IMR-90 (cell line): ENCODE measurements at regions not wholly inside any gene's neighbourhood (a gene's known extent, or its start where the extent isn't known, plus 50 kb on each side); places are given as distances from the start of the nearest gene placed in this dataset.

Experiments
- ATAC-seq: fragments of 200-7000 bp; cut with Tn5 transposase; 2 replicates; pipeline ENCODE4 v1.9.1; 2020; ENCODE audit warnings: low read depth, mild to moderate bottlenecking, moderate library complexity
- BruUV-seq: library from RNA; stranded (reverse); fragments of 400-500 nt; replicated peaks from 2 replicates; lab custom pipeline; 2021; lab: Mats Ljungman, UMichigan
- CTCF ChIA-PET: fragments of 300-600 bp; formaldehyde crosslinking; extraction: SDS; loops from one replicate; lab custom pipeline; 2021; ENCODE audit warnings: antibody characterized with exemption; lab: Yijun Ruan, JAX
- POLR2A ChIA-PET: fragments of 300-600 bp; sonication (Branson Sonifier 250); formaldehyde crosslinking; loops from one replicate; lab custom pipeline; 2022; ENCODE audit warnings: antibody characterized with exemption; ENCODE audit not compliant: unreplicated experiment; lab: Charles Lee
- DNase-seq: peaks from one replicate; pipeline ENCODE4 v3.0.0; 2013
- H2AFZ ChIP-seq: replicated peaks from 2 replicates; pipeline ENCODE3; 2013; ENCODE audit warnings: low read length, mild to moderate bottlenecking; ENCODE audit not compliant: poor library complexity
- H2AK5ac ChIP-seq: 2 replicates; pipeline ENCODE4 v1.6.1; 2013; ENCODE audit warnings: low read depth, low read length, inconsistent platforms
- H2AK9ac ChIP-seq: replicated peaks from 2 replicates; pipeline ENCODE3; 2013; ENCODE audit warnings: mild to moderate bottlenecking, low read depth, low read length, moderate library complexity; ENCODE audit not compliant: poor library complexity
- H2BK120ac ChIP-seq: 2 replicates; pipeline ENCODE4 v1.6.1; 2013; ENCODE audit warnings: low read depth, low read length, inconsistent platforms
- H2BK15ac ChIP-seq: 3 replicates; pipeline ENCODE4 v1.6.1; 2013; ENCODE audit warnings: low read depth, low read length, inconsistent platforms
- H2BK20ac ChIP-seq: 2 replicates; pipeline ENCODE4 v1.6.1; 2013; ENCODE audit warnings: low read depth, mild to moderate bottlenecking, inconsistent platforms, low read length, moderate library complexity
- H2BK5ac ChIP-seq: 2 replicates; pipeline ENCODE4 v1.6.1; 2013; ENCODE audit warnings: mild to moderate bottlenecking, low read depth, low read length, inconsistent platforms; ENCODE audit not compliant: poor library complexity, severe bottlenecking
- H3K14ac ChIP-seq: replicated peaks from 2 replicates; pipeline ENCODE4 v1.6.1; 2013; ENCODE audit warnings: low read depth, low read length, inconsistent platforms
- H3K18ac ChIP-seq: 2 replicates; pipeline ENCODE4 v1.6.1; 2013; ENCODE audit warnings: low read depth, low read length, control low read depth
- H3K23ac ChIP-seq: 2 replicates; pipeline ENCODE4 v1.6.1; 2013; ENCODE audit warnings: low read depth, low read length, inconsistent platforms
- H3K27ac ChIP-seq: 2 replicates; pipeline ENCODE4 v1.5.1; 2013; ENCODE audit warnings: mild to moderate bottlenecking, control low read depth, low read length; ENCODE audit not compliant: insufficient read depth
- H3K27me3 ChIP-seq: 2 replicates; pipeline ENCODE4 v1.6.1; 2013; ENCODE audit warnings: low read length; ENCODE audit not compliant: control insufficient read depth, insufficient read depth
- H3K36me3 ChIP-seq: 2 replicates; pipeline ENCODE4 v1.6.1; 2013; ENCODE audit warnings: low read length, mixed read lengths; ENCODE audit not compliant: control insufficient read depth, insufficient read depth
- H3K4ac ChIP-seq: 2 replicates; pipeline ENCODE4 v1.6.1; 2013; ENCODE audit warnings: low read depth, low read length, inconsistent platforms
- H3K4me1 ChIP-seq: 2 replicates; pipeline ENCODE4 v1.6.1; 2013; ENCODE audit warnings: low read length, mixed read lengths; ENCODE audit not compliant: control insufficient read depth, insufficient read depth
- H3K4me2 ChIP-seq: 2 replicates; pipeline ENCODE4 v1.6.1; 2013; ENCODE audit warnings: low read depth, mild to moderate bottlenecking, control low read depth, low read length, moderate library complexity
- H3K4me3 ChIP-seq: 2 replicates; pipeline ENCODE4 v1.5.1; 2013; ENCODE audit warnings: low read depth, mild to moderate bottlenecking, control low read depth, low read length, moderate library complexity; ENCODE audit not compliant: insufficient read depth
- H3K56ac ChIP-seq: 2 replicates; pipeline ENCODE4 v1.6.1; 2013; ENCODE audit warnings: low read length, inconsistent platforms; ENCODE audit not compliant: insufficient read depth; ENCODE audit errors: extremely low read depth
- H3K79me1 ChIP-seq, 2 experiments: 2 replicates each; pipeline ENCODE4 v1.6.1; 2013; ENCODE audit warnings: low read length in 2 of 2, inconsistent platforms in 1 of 2, low read depth in 1 of 2
- H3K9ac ChIP-seq: 2 replicates; pipeline ENCODE4 v1.6.1; 2013; ENCODE audit warnings: low read depth, low read length, control low read depth
- H3K9me1 ChIP-seq: 2 replicates; pipeline ENCODE4 v1.6.1; 2013; ENCODE audit warnings: low read length, inconsistent platforms; ENCODE audit not compliant: insufficient read depth
- H3K9me3 ChIP-seq: 2 replicates; pipeline ENCODE4 v1.6.1; 2013; ENCODE audit warnings: low read length; ENCODE audit not compliant: control insufficient read depth, insufficient read depth
- H4K20me1 ChIP-seq: 2 replicates; pipeline ENCODE4 v1.6.1; 2013; ENCODE audit warnings: low read length, inconsistent platforms; ENCODE audit not compliant: insufficient read depth
- H4K5ac ChIP-seq: 2 replicates; pipeline ENCODE4 v1.6.1; 2013; ENCODE audit warnings: mild to moderate bottlenecking, low read depth, low read length, control low read depth
- H4K8ac ChIP-seq, 2 experiments: 2 replicates each; pipeline ENCODE4 v1.6.1; 2013; ENCODE audit warnings: low read depth in 2 of 2, low read length in 2 of 2, control low read depth in 1 of 2, inconsistent platforms in 1 of 2
- H4K91ac ChIP-seq: 2 replicates; pipeline ENCODE4 v1.6.1; 2013; ENCODE audit warnings: low read depth, low read length, inconsistent platforms; ENCODE audit not compliant: insufficient read depth
- CEBPB ChIP-seq: IDR thresholded peaks from 2 replicates; pipeline ENCODE4 v1.6.1; 2012; ENCODE audit warnings: low read depth, low read length, improper control_type of control experiment
- CHD1 ChIP-seq: IDR thresholded peaks from 2 replicates; pipeline ENCODE4 v1.6.1; 2012; ENCODE audit warnings: low read depth, low read length, improper control_type of control experiment
- FOS ChIP-seq: fragments of 150-350 bp; IDR thresholded peaks from 2 replicates; pipeline ENCODE4 v1.6.1; 2016; ENCODE audit warnings: low read depth, low read length
- MAZ ChIP-seq: IDR thresholded peaks from 2 replicates; pipeline ENCODE4 v1.6.1; 2012; ENCODE audit warnings: low read depth, mild to moderate bottlenecking, low read length, improper control_type of control experiment, moderate library complexity, borderline replicate concordance
- POLR2A ChIP-seq: IDR thresholded peaks from 2 replicates; pipeline ENCODE4 v1.6.1; 2012; ENCODE audit warnings: mild to moderate bottlenecking, low read depth, low read length
- RAD21 ChIP-seq: IDR thresholded peaks from 2 replicates; pipeline ENCODE4 v1.6.1; 2012; ENCODE audit warnings: low read length, improper control_type of control experiment
- RCOR1 ChIP-seq: IDR thresholded peaks from 2 replicates; pipeline ENCODE4 v1.6.1; 2012; ENCODE audit warnings: mild to moderate bottlenecking, low read length, improper control_type of control experiment; ENCODE audit not compliant: insufficient replicate concordance
- WGBS, 2 experiments: methylation state at CpG; one replicate each; pipeline versions ENCODE4 v1.1.5 to v1.1.7; 2013; ENCODE audit warnings: missing lambda C conversion rate in 2 of 2; ENCODE audit not compliant: insufficient read length in 1 of 2; ENCODE audit errors: extremely low coverage in 2 of 2; 5-methylcytosine and 5-hydroxymethylcytosine counted together
- dilution Hi-C: fragments of 300-500 bp; cut with HindIII; formaldehyde crosslinking; loops from one replicate; pipeline ENCODE4 v1.14.3; 2018; ENCODE audit warnings: low sequenced_read_pairs; ENCODE audit not compliant: unreplicated experiment
- in situ Hi-C: fragments of 300-500 bp; cut with MboI; formaldehyde crosslinking; loops from 3 replicates; pipeline ENCODE4 v1.14.3; 2019; ENCODE audit warnings: low sequenced_read_pairs, inconsistent platforms, mixed read lengths
- intact Hi-C: fragments of 100-400 bp; cut with micrococcal nuclease; formaldehyde crosslinking; loops from 2 replicates; pipeline ENCODE4 v1.10.0; 2022
- TF ChIP-seq, protein P1 (sequence below): fragments of 150-350 bp; IDR thresholded peaks from 2 replicates; pipeline ENCODE4 v1.6.1; 2016; ENCODE audit warnings: low read depth, mild to moderate bottlenecking, low read length, moderate library complexity, borderline replicate concordance

DNA sequence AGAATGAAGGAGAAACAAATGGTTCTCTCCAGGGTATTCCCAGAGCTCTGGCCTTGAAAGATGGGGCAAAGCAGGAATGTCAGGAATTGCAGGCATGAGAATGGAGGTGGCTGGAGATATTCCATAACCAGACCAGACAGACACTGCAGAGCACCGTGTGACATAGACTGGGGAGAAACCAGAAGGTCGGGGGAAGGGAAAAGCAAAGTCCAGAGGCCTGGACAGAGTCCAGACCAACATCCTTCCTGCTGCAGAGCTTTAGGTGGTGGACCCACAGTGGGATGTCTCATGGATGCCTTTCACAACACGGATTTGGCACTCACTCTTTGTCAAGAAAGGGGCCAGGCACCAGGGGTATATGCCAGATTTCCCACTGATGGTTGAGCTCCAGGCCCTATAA, 177.2 kb upstream of the INHBA start:
- H3K79me1 ChIP-seq, result peaks cover 0 to 12% of the 10 kb centered on the region in 2 experiments; a peak in 2 of 4 replicates
- H3K4me1 ChIP-seq, result peaks cover 26% of the 10 kb centered on the region
- ATAC-seq (peak; percentile 82), DNase-seq (peak; percentile 92)
- H2AFZ ChIP-seq, result peak overlapping the region; percentile 39
- POLR2A ChIA-PET, result interaction anchor here (0.6 kb wide), 1 partner anchor 1081 kb away, joined by 3 read pairs; no protein-coding TSS in a partner anchor
- peak overlapping the region; percentile 92 for H2BK5ac ChIP-seq
- TF ChIP-seq MAZ (no peak), CHD1 (no peak), RCOR1 (no peak), RAD21 (peak; percentile 19; the same call in 1 of the 2 replicates), FOS (no peak), POLR2A (no peak), CEBPB (peak; percentile 56; the same call in 1 of the 2 replicates)
- TF ChIP-seq, protein P1, sequence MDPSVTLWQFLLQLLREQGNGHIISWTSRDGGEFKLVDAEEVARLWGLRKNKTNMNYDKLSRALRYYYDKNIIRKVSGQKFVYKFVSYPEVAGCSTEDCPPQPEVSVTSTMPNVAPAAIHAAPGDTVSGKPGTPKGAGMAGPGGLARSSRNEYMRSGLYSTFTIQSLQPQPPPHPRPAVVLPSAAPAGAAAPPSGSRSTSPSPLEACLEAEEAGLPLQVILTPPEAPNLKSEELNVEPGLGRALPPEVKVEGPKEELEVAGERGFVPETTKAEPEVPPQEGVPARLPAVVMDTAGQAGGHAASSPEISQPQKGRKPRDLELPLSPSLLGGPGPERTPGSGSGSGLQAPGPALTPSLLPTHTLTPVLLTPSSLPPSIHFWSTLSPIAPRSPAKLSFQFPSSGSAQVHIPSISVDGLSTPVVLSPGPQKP, result no peak
- dilution Hi-C loops (no loop called here), in situ Hi-C loops (no loop called here), intact Hi-C loops (loop anchor here (5.0 to 10.0 kb wide), 2 partner anchors 175 to 828 kb away; partner anchors contain the start of gene INHBA)
- H2AK5ac ChIP-seq, result peak overlapping the region; percentile 100; the same call in 1 of the 2 replicates
- no peaks in the 10 kb centered on the region for H3K9me3 ChIP-seq
- peak overlapping the region; percentile 88 to 89 for H4K8ac ChIP-seq
- no peak overlapping the region for H3K4me2 ChIP-seq
- H3K27me3 ChIP-seq, result no peaks in the 10 kb centered on the region
- H4K91ac ChIP-seq, result peak overlapping the region; percentile 97
- peak overlapping the region; percentile 96 for H3K18ac ChIP-seq
- no peaks in the 10 kb centered on the region for H3K36me3 ChIP-seq
- no peak overlapping the region for H3K4me3 ChIP-seq
- CTCF ChIA-PET, result interaction anchor here (1.0 kb wide), 1 partner anchor 25 kb away, joined by 3 read pairs; no protein-coding TSS in a partner anchor
- H3K9ac ChIP-seq, result no peak overlapping the region
- H2BK15ac ChIP-seq, result peak overlapping the region; percentile 99
- peak overlapping the region; percentile 74 for H4K5ac ChIP-seq
- peak overlapping the region; percentile 92 for H3K23ac ChIP-seq
- peak overlapping the region; percentile 98 for H2BK120ac ChIP-seq
- 20% methylated on average over 1 of the region's 3 CpGs; no CpG with 5 or more reads in 1 of the 2 experiments for WGBS, 2 experiments
- peak overlapping the region; percentile 98 for H3K14ac ChIP-seq
- peak overlapping the region; percentile 99 for H2BK20ac ChIP-seq
- BruUV-seq, result no TSS peak
- H2AK9ac ChIP-seq, result peak overlapping the region; percentile 29
- peaks cover 22% of the 10 kb centered on the region for H3K9me1 ChIP-seq
- peak overlapping the region; percentile 99 for H3K4ac ChIP-seq
- no peaks in the 10 kb centered on the region for H4K20me1 ChIP-seq
- H3K27ac ChIP-seq, result peak overlapping the region; percentile 49
- peak overlapping the region; percentile 72; the same call in 1 of the 2 replicates for H3K56ac ChIP-seq
